HepG2 (cell line): ENCODE measurements at regions not wholly inside any gene's neighbourhood (a gene's known extent, or its start where the extent isn't known, plus 50 kb on each side); places are given as distances from the start of the nearest gene placed in this dataset.

Source experiments
- ATAC-seq: fragments of 200-7000 bp; cut with Tn5 transposase; 3 replicates; pipeline ENCODE4 v1.9.1; 2020; ENCODE audit warnings: mild to moderate bottlenecking, moderate library complexity
- BruUV-seq: library from RNA; stranded (reverse); fragments of 400-500 nt; replicated peaks from 2 replicates; lab custom pipeline; 2021; lab: Mats Ljungman, UMichigan
- CTCF ChIA-PET: fragments of 300-600 bp; formaldehyde crosslinking; extraction: SDS; loops from one replicate; lab custom pipeline; 2021; ENCODE audit warnings: low total read pairs, inconsistent platforms, low intra/inter-chr PET ratio; lab: Yijun Ruan, JAX
- POLR2A ChIA-PET: fragments of 350-600 bp; sonication (Branson Sonifier 250); formaldehyde crosslinking; loops from one replicate; lab custom pipeline; 2020; ENCODE audit warnings: antibody characterized with exemption, inconsistent platforms; lab: Yijun Ruan, JAX
- DNase-seq: peaks from one replicate; pipeline ENCODE4 v3.0.0-alpha.2; 2015; ENCODE audit warnings: low spot score
- FAIRE-seq: peaks from 3 replicates; lab custom pipeline; 2011; peaks lifted over from hg19 to GRCh38; lab: Jason Lieb, UNC
- H2AFZ ChIP-seq: one replicate; pipeline ENCODE4 v1.6.1; 2011; ENCODE audit warnings: low read length, inconsistent platforms
- H3K27ac ChIP-seq: fragments of 300-600 bp; 3 replicates; pipeline ENCODE4 v1.8.0; 2011; ENCODE audit warnings: mixed run types, mild to moderate bottlenecking, mixed read lengths, low read length, inconsistent platforms; ENCODE audit not compliant: insufficient read depth; ENCODE audit errors: extremely low read length
- H3K27me3 ChIP-seq, 2 experiments: fragments of 200-600 bp in 1 of 2; 2 replicates in 1 of 2; 3 replicates in 1 of 2; pipeline versions ENCODE4 v1.6.0 to v1.8.0; 2011; ENCODE audit warnings: low read length in 2 of 2, mild to moderate bottlenecking in 2 of 2, moderate library complexity in 2 of 2, inconsistent platforms in 1 of 2; ENCODE audit not compliant: insufficient read depth in 2 of 2, control insufficient read depth in 1 of 2
- H3K36me3 ChIP-seq, 2 experiments: fragments of 200-600 bp in 1 of 2; replicated peaks in 1 of 2; 2 replicates in 1 of 2; 3 replicates in 1 of 2; pipeline versions ENCODE4 v1.5.1 to v1.8.0; 2011; ENCODE audit warnings: low read length in 2 of 2, inconsistent platforms in 1 of 2; ENCODE audit not compliant: insufficient read depth in 2 of 2, control insufficient read depth in 1 of 2
- H3K4me1 ChIP-seq: 2 replicates; pipeline ENCODE4 v1.5.1; 2012; ENCODE audit warnings: low read length, inconsistent platforms; ENCODE audit not compliant: insufficient read depth
- H3K4me2 ChIP-seq: 2 replicates; pipeline ENCODE4 v1.6.0; 2011; ENCODE audit warnings: low read depth, low read length, inconsistent platforms
- H3K4me3 ChIP-seq, 3 experiments: fragments of 200-600 bp in 1 of 3; sonication (generic), shearing (Covaris generic) in 1 of 3; replicated peaks in 1 of 3; 2 replicates each; pipeline ENCODE4 v1.5.1; 2011 to 2016; ENCODE audit warnings: low read length in 3 of 3, inconsistent platforms in 2 of 3, low read depth in 2 of 3, mild to moderate bottlenecking in 2 of 3, control low read depth in 1 of 3, mixed read lengths in 1 of 3; ENCODE audit not compliant: insufficient read depth in 1 of 3
- H3K79me2 ChIP-seq: one replicate; pipeline ENCODE4 v1.6.1; 2011; ENCODE audit warnings: low read length, inconsistent platforms; ENCODE audit not compliant: insufficient read depth
- H3K9ac ChIP-seq: 2 replicates; pipeline ENCODE4 v1.6.0; 2011; ENCODE audit warnings: mild to moderate bottlenecking, low read depth, low read length, inconsistent platforms; ENCODE audit not compliant: insufficient read depth
- H3K9me3 ChIP-seq: 2 replicates; pipeline ENCODE4 v1.5.1; 2012; ENCODE audit warnings: mild to moderate bottlenecking, low read length
- H4K20me1 ChIP-seq: 2 replicates; pipeline ENCODE4 v1.6.0; 2011; ENCODE audit warnings: inconsistent platforms, mild to moderate bottlenecking, low read length, moderate library complexity; ENCODE audit not compliant: insufficient read depth
- KAT8 ChIP-seq: IDR thresholded peaks from 2 replicates; pipeline ENCODE4 v1.6.1; 2016; ENCODE audit warnings: missing genetic modification reagents, missing compliant biosample characterization
- PCBP1 ChIP-seq: fragments of 200-400 bp; formaldehyde crosslinking; IDR thresholded peaks from 2 replicates; pipeline ENCODE4 v1.6.1; 2017; ENCODE audit warnings: mild to moderate bottlenecking, low read depth, low read length, borderline replicate concordance
- RBM22 ChIP-seq: fragments of 200-400 bp; formaldehyde crosslinking; optimal IDR thresholded peaks from 2 replicates; pipeline ENCODE3; 2017; ENCODE audit warnings: mild to moderate bottlenecking, low read length, moderate library complexity
- RELA ChIP-seq: sonication (generic); formaldehyde crosslinking; IDR thresholded peaks from 2 replicates; pipeline ENCODE4 v1.4.0; 2020; ENCODE audit warnings: missing genetic modification reagents
- TGIF2 ChIP-seq: IDR thresholded peaks from 2 replicates; pipeline ENCODE4 v1.6.1; 2016; ENCODE audit warnings: control low read depth, missing compliant biosample characterization
- ZNF180 ChIP-seq: sonication (generic); formaldehyde crosslinking; IDR thresholded peaks from 2 replicates; pipeline ENCODE4 v1.4.0; 2020; ENCODE audit warnings: low read depth, missing genetic modification reagents, borderline replicate concordance
- ZNF382 ChIP-seq: sonication (generic); formaldehyde crosslinking; IDR thresholded peaks from 2 replicates; pipeline ENCODE4 v1.5.0; 2020; ENCODE audit warnings: missing genetic modification reagents, mild to moderate bottlenecking, borderline replicate concordance
- ZNF720 ChIP-seq: sonication (generic); formaldehyde crosslinking; IDR thresholded peaks from 2 replicates; pipeline ENCODE4 v1.4.0; 2020; ENCODE audit warnings: missing genetic modification reagents
- ZNF75D ChIP-seq: sonication (generic); formaldehyde crosslinking; IDR thresholded peaks from 2 replicates; pipeline ENCODE4 v1.8.1; 2023; ENCODE audit warnings: missing genetic modification reagents, mild to moderate bottlenecking, borderline replicate concordance
- in situ Hi-C: cut with HindIII; loops from 2 replicates; pipeline ENCODE4 v1.10.0; 2017; ENCODE audit warnings: low pct_unique_long_range_greater_than_20kb; ENCODE audit not compliant: extremely low pct_ligation_motif_present
- intact Hi-C: fragments of 100-400 bp; cut with micrococcal nuclease; formaldehyde crosslinking; loops from one replicate; pipeline ENCODE4 v1.10.0; 2022; ENCODE audit not compliant: unreplicated experiment
- TF ChIP-seq, protein P1 (sequence below): sonication (generic); formaldehyde crosslinking; IDR thresholded peaks from 2 replicates; pipeline ENCODE4 v1.4.0; 2020; ENCODE audit warnings: missing genetic modification reagents
- TF ChIP-seq, protein P2 (sequence below): sonication (generic); formaldehyde crosslinking; IDR thresholded peaks from 2 replicates; pipeline ENCODE4 v1.8.0; 2022; ENCODE audit warnings: missing genetic modification reagents, mild to moderate bottlenecking, moderate library complexity, borderline replicate concordance
- TF ChIP-seq, protein P3 (sequence below): sonication (generic); formaldehyde crosslinking; IDR thresholded peaks from 2 replicates; pipeline ENCODE4 v1.5.0; 2020; ENCODE audit warnings: missing genetic modification reagents
- TF ChIP-seq, protein P4 (sequence below): sonication (generic); formaldehyde crosslinking; IDR thresholded peaks from 2 replicates; pipeline ENCODE4 v1.5.1; 2020; ENCODE audit warnings: mild to moderate bottlenecking, missing genetic modification reagents
- TF ChIP-seq, protein P5 (sequence below): sonication (generic); formaldehyde crosslinking; IDR thresholded peaks from 2 replicates; pipeline ENCODE4 v1.5.1; 2020; ENCODE audit warnings: mild to moderate bottlenecking, moderate library complexity, missing genetic modification reagents
- TF ChIP-seq, protein P6 (sequence below): sonication (generic); formaldehyde crosslinking; IDR thresholded peaks from 2 replicates; pipeline ENCODE4 v1.4.0; 2020; ENCODE audit warnings: missing genetic modification reagents

DNA sequence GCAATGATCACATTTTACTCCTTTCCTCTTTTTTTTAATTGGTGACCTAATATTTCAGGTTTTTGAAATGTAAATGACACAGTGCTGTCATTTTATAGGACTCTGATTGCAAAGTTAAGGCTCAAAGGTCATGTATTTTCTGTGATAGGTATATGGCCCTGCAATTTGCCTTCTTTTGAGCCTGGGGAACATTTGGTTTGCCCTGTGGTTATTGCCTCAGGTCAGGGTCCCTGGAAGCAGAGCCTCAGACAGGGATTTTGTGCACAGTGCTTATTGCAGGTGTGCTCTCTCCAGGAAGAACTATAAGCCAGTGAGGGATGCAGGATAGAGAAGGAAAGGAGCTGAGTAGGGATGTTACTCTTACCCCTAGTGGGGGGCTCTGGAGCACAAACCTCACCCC is 229.3 kb upstream of the ECI2 start:
- DNase-seq = no peak
- no TSS peak for BruUV-seq
- Histone ChIP-seq H2AFZ (no peak overlapping the region), H4K20me1 (no peaks in the 10 kb centered on the region), H3K27ac (no peak overlapping the region), H3K27me3 (peaks cover 2 to 47% of the 10 kb centered on the region in 2 experiments; a peak in 3 of 5 replicates), H3K9ac (no peak overlapping the region), H3K4me2 (no peak overlapping the region), H3K4me3 (no peak overlapping the region), H3K9me3 (no peaks in the 10 kb centered on the region), H3K36me3 (no peaks in the 10 kb centered on the region), H3K4me1 (no peaks in the 10 kb centered on the region), H3K79me2 (no peaks in the 10 kb centered on the region)
- CTCF ChIA-PET = no interaction called here
- POLR2A ChIA-PET = no interaction called here
- no peak for ATAC-seq
- FAIRE-seq = no peak
- in situ Hi-C loops = no loop called here
- intact Hi-C loops = no loop called here
- no peak for TF ChIP-seq ZNF720
- TF ChIP-seq ZNF180 (CRISPR knock-in tag) = no peak
- TF ChIP-seq, protein P1, sequence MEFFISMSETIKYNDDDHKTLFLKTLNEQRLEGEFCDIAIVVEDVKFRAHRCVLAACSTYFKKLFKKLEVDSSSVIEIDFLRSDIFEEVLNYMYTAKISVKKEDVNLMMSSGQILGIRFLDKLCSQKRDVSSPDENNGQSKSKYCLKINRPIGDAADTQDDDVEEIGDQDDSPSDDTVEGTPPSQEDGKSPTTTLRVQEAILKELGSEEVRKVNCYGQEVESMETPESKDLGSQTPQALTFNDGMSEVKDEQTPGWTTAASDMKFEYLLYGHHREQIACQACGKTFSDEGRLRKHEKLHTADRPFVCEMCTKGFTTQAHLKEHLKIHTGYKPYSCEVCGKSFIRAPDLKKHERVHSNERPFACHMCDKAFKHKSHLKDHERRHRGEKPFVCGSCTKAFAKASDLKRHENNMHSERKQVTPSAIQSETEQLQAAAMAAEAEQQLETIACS = no peak
- TF ChIP-seq TGIF2 (CRISPR knock-in tag) = no peak
- TF ChIP-seq, protein P2, sequence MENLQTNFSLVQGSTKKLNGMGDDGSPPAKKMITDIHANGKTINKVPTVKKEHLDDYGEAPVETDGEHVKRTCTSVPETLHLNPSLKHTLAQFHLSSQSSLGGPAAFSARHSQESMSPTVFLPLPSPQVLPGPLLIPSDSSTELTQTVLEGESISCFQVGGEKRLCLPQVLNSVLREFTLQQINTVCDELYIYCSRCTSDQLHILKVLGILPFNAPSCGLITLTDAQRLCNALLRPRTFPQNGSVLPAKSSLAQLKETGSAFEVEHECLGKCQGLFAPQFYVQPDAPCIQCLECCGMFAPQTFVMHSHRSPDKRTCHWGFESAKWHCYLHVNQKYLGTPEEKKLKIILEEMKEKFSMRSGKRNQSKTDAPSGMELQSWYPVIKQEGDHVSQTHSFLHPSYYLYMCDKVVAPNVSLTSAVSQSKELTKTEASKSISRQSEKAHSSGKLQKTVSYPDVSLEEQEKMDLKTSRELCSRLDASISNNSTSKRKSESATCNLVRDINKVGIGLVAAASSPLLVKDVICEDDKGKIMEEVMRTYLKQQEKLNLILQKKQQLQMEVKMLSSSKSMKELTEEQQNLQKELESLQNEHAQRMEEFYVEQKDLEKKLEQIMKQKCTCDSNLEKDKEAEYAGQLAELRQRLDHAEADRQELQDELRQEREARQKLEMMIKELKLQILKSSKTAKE (CRISPR knock-in tag) = no peak
- no peak for TF ChIP-seq ZNF75D
- TF ChIP-seq RELA (CRISPR knock-in tag) = no peak
- TF ChIP-seq, protein P3, sequence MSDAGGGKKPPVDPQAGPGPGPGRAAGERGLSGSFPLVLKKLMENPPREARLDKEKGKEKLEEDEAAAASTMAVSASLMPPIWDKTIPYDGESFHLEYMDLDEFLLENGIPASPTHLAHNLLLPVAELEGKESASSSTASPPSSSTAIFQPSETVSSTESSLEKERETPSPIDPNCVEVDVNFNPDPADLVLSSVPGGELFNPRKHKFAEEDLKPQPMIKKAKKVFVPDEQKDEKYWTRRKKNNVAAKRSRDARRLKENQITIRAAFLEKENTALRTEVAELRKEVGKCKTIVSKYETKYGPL = no peak
- no peak for TF ChIP-seq ZNF382 (CRISPR knock-in tag)
- TF ChIP-seq KAT8 (CRISPR knock-in tag) = no peak
- TF ChIP-seq, protein P4, sequence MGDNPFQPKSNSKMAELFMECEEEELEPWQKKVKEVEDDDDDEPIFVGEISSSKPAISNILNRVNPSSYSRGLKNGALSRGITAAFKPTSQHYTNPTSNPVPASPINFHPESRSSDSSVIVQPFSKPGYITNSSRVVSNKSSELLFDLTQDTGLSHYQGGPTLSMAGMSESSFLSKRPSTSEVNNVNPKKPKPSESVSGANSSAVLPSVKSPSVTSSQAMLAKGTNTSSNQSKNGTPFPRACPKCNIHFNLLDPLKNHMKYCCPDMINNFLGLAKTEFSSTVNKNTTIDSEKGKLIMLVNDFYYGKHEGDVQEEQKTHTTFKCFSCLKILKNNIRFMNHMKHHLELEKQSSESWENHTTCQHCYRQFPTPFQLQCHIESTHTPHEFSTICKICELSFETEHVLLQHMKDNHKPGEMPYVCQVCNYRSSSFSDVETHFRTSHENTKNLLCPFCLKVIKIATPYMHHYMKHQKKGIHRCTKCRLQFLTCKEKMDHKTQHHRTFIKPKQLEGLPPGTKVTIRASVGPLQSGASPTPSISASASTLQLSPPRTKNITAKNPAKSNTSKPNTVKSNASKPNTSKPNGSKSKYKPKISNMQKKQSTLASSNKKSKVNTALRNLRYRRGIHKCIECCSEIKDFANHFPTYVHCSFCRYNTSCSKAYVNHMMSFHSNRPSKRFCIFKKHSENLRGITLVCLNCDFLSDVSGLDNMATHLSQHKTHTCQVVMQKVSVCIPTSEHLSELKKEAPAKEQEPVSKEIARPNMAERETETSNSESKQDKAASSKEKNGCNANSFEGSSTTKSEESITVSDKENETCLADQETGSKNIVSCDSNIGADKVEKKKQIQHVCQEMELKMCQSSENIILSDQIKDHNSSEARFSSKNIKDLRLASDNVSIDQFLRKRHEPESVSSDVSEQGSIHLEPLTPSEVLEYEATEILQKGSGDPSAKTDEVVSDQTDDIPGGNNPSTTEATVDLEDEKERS = no peak
- TF ChIP-seq, protein P5, sequence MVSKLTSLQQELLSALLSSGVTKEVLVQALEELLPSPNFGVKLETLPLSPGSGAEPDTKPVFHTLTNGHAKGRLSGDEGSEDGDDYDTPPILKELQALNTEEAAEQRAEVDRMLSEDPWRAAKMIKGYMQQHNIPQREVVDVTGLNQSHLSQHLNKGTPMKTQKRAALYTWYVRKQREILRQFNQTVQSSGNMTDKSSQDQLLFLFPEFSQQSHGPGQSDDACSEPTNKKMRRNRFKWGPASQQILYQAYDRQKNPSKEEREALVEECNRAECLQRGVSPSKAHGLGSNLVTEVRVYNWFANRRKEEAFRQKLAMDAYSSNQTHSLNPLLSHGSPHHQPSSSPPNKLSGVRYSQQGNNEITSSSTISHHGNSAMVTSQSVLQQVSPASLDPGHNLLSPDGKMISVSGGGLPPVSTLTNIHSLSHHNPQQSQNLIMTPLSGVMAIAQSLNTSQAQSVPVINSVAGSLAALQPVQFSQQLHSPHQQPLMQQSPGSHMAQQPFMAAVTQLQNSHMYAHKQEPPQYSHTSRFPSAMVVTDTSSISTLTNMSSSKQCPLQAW = no peak
- no peak for TF ChIP-seq RBM22
- no peak for TF ChIP-seq PCBP1
- TF ChIP-seq, protein P6, sequence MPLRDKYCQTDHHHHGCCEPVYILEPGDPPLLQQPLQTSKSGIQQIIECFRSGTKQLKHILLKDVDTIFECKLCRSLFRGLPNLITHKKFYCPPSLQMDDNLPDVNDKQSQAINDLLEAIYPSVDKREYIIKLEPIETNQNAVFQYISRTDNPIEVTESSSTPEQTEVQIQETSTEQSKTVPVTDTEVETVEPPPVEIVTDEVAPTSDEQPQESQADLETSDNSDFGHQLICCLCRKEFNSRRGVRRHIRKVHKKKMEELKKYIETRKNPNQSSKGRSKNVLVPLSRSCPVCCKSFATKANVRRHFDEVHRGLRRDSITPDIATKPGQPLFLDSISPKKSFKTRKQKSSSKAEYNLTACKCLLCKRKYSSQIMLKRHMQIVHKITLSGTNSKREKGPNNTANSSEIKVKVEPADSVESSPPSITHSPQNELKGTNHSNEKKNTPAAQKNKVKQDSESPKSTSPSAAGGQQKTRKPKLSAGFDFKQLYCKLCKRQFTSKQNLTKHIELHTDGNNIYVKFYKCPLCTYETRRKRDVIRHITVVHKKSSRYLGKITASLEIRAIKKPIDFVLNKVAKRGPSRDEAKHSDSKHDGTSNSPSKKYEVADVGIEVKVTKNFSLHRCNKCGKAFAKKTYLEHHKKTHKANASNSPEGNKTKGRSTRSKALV (CRISPR knock-in tag) = no peak
